PC-3 (cell line): ENCODE measurements at regions not wholly inside any gene's neighbourhood (a gene's known extent, or its start where the extent isn't known, plus 50 kb on each side); places are given as distances from the start of the nearest gene placed in this dataset.

Source experiments
- ATAC-seq: fragments of 200-7000 bp; cut with Tn5 transposase; 2 replicates; pipeline ENCODE4 v1.9.1; 2020; ENCODE audit warnings: mild to moderate bottlenecking, moderate library complexity
- BruUV-seq: library from RNA; stranded (reverse); fragments of 400-500 nt; replicated peaks from 2 replicates; lab custom pipeline; 2021; lab: Mats Ljungman, UMichigan
- CTCF ChIA-PET: fragments of 300-600 bp; sonication (Branson Sonifier 250); formaldehyde crosslinking; loops from one replicate; lab custom pipeline; 2022; ENCODE audit warnings: antibody characterized with exemption; lab: Charles Lee
- POLR2A ChIA-PET: fragments of 300-600 bp; sonication (Branson Sonifier 250); formaldehyde crosslinking; loops from one replicate; lab custom pipeline; 2022; ENCODE audit warnings: antibody characterized with exemption; ENCODE audit not compliant: unreplicated experiment; lab: Charles Lee
- DNase-seq: peaks from one replicate; pipeline ENCODE4 v3.0.0-alpha.2; 2015
- H2AFZ ChIP-seq: fragments of 300-600 bp; sonication (generic); 2 replicates; pipeline ENCODE4 v1.6.0; 2016; ENCODE audit warnings: antibody characterized with exemption, low read length
- H3F3A ChIP-seq: fragments of 300-600 bp; sonication (generic); one replicate; pipeline ENCODE4 v1.6.0; 2017; ENCODE audit warnings: antibody characterized with exemption, low read length, control low read depth, mild to moderate bottlenecking; ENCODE audit not compliant: unreplicated experiment
- H3K27ac ChIP-seq: fragments of 300-600 bp; sonication (generic); 2 replicates; pipeline ENCODE4 v1.5.1; 2016; ENCODE audit warnings: mild to moderate bottlenecking, low read length
- H3K27me3 ChIP-seq: fragments of 300-600 bp; sonication (generic); 2 replicates; pipeline ENCODE4 v1.6.1; 2016; ENCODE audit warnings: low read length, mixed read lengths
- H3K36me3 ChIP-seq: fragments of 300-600 bp; sonication (generic); 2 replicates; pipeline ENCODE4 v1.6.1; 2016; ENCODE audit warnings: low read depth, mixed run types, low read length, mixed read lengths
- H3K4me1 ChIP-seq: fragments of 300-600 bp; sonication (generic); 2 replicates; pipeline ENCODE4 v1.5.1; 2016; ENCODE audit warnings: low read length; ENCODE audit not compliant: insufficient read depth
- H3K4me2 ChIP-seq: fragments of 300-600 bp; sonication (generic); 2 replicates; pipeline ENCODE4 v1.6.0; 2016; ENCODE audit warnings: low read length
- H3K4me3 ChIP-seq: fragments of 300-600 bp; sonication (generic); 2 replicates; pipeline ENCODE4 v1.5.1; 2016; ENCODE audit warnings: mild to moderate bottlenecking, low read length, mixed read lengths
- H3K79me2 ChIP-seq: fragments of 300-600 bp; sonication (generic); 2 replicates; pipeline ENCODE4 v1.6.1; 2017; ENCODE audit warnings: low read length, mixed read lengths
- H3K9ac ChIP-seq: fragments of 300-600 bp; sonication (generic); 2 replicates; pipeline ENCODE4 v1.6.0; 2016; ENCODE audit warnings: mild to moderate bottlenecking, low read length
- H3K9me2 ChIP-seq: fragments of 300-600 bp; sonication (generic); replicated peaks from 2 replicates; pipeline ENCODE4 v1.6.1; 2016; ENCODE audit warnings: mixed run types, low read length, mixed read lengths
- H3K9me3 ChIP-seq: fragments of 300-600 bp; sonication (generic); 2 replicates; pipeline ENCODE4 v1.6.1; 2016; ENCODE audit warnings: low read length, mixed read lengths
- H4K20me1 ChIP-seq: fragments of 300-600 bp; sonication (generic); 2 replicates; pipeline ENCODE4 v1.6.1; 2016; ENCODE audit warnings: low read length, mixed read lengths
- CTCF ChIP-seq: fragments of 300-600 bp; sonication (generic); conservative IDR thresholded peaks from 2 replicates; pipeline ENCODE4 v1.5.1; 2017; ENCODE audit warnings: antibody characterized with exemption, low read depth, mild to moderate bottlenecking, low read length
- EZH2 ChIP-seq: fragments of 300-600 bp; sonication (generic); IDR thresholded peaks from one replicate; pipeline ENCODE4 v1.6.1; 2017; ENCODE audit warnings: antibody characterized with exemption, mild to moderate bottlenecking, low read length; ENCODE audit not compliant: unreplicated experiment
- EZH2phosphoT487 ChIP-seq: fragments of 300-600 bp; sonication (generic); IDR thresholded peaks from 2 replicates; pipeline ENCODE4 v1.6.1; 2018; ENCODE audit warnings: mild to moderate bottlenecking, antibody characterized with exemption, low read length, borderline replicate concordance
- intact Hi-C: fragments of 100-400 bp; cut with micrococcal nuclease; formaldehyde crosslinking; loops from 2 replicates; pipeline ENCODE4 v1.9.0; 2023

GRCh38 chr10:127812041-127812440, 75.1 kb downstream of the FOXI2 start:
- DNase-seq (no peak), ATAC-seq (no peak)
- H3K9me3 ChIP-seq, result no peaks in the 10 kb centered on the region
- no peaks in the 10 kb centered on the region for H3K4me1 ChIP-seq
- H3K27ac ChIP-seq, result no peak overlapping the region
- peaks cover 18% of the 10 kb centered on the region for H3K27me3 ChIP-seq
- H2AFZ ChIP-seq, result no peak overlapping the region
- H3K9ac ChIP-seq, result no peak overlapping the region
- POLR2A ChIA-PET, result no interaction called here
- no peak overlapping the region for H3K4me3 ChIP-seq
- intact Hi-C loops, result no loop called here
- BruUV-seq, result no TSS peak
- no peak overlapping the region for H3K4me2 ChIP-seq
- no peaks in the 10 kb centered on the region for H3K9me2 ChIP-seq
- H4K20me1 ChIP-seq, result no peaks in the 10 kb centered on the region
- no peak for TF ChIP-seq EZH2phosphoT487
- no peak for TF ChIP-seq EZH2
- TF ChIP-seq CTCF, result no peak
- no peaks in the 10 kb centered on the region for H3K36me3 ChIP-seq
- H3K79me2 ChIP-seq, result no peaks in the 10 kb centered on the region
- CTCF ChIA-PET, result interaction anchor here (1.2 kb wide), 1 partner anchor 96 kb away, joined by 3 read pairs; no protein-coding TSS in a partner anchor
- H3F3A ChIP-seq, result no peaks in the 10 kb centered on the region

- Histone ChIP-seq H3K9me3 (no peaks in the 10 kb centered on the region), H3K4me1 (no peaks in the 10 kb centered on the region), H3K9ac (no peak overlapping the region), H3K79me2 (no peaks in the 10 kb centered on the region), H3K9me2 (no peaks in the 10 kb centered on the region), H3K4me3 (no peak overlapping the region), H2AFZ (no peak overlapping the region), H3K27me3 (peaks cover 5% of the 10 kb centered on the region; the same call in 1 of the 2 replicates), H3K36me3 (no peaks in the 10 kb centered on the region), H3K4me2 (no peak overlapping the region), H4K20me1 (no peaks in the 10 kb centered on the region), H3K27ac (no peak overlapping the region), H3F3A (no peaks in the 10 kb centered on the region)
- intact Hi-C loops, result no loop called here
- ChIA-PET POLR2A (no interaction called here), CTCF (interaction anchor here (1.2 kb wide), 1 partner anchor 97 kb away, joined by 3 read pairs; no protein-coding TSS in a partner anchor)
- no TSS peak for BruUV-seq
- no peak for ATAC-seq
- peak; percentile 30 for DNase-seq
- TF ChIP-seq CTCF (peak; percentile 45), EZH2 (no peak)
Measured at GRCh38 chr10:127813290-127813689, 76.3 kb downstream of the FOXI2 start.

- ChIA-PET CTCF (no interaction called here), POLR2A (no interaction called here)
- H3K27ac ChIP-seq, result no peak overlapping the region
- H4K20me1 ChIP-seq, result no peaks in the 10 kb centered on the region
- no peaks in the 10 kb centered on the region for H3K9me3 ChIP-seq
- H2AFZ ChIP-seq, result no peak overlapping the region
- no peak overlapping the region for H3K9ac ChIP-seq
- no peaks in the 10 kb centered on the region for H3K79me2 ChIP-seq
- intact Hi-C loops, result no loop called here
- no peak overlapping the region for H3K4me3 ChIP-seq
- TF ChIP-seq EZH2phosphoT487 (no peak), EZH2 (no peak), CTCF (no peak; the same call in 1 of the 2 replicates)
- DNase-seq (no peak), ATAC-seq (no peak)
- no peaks in the 10 kb centered on the region for H3K36me3 ChIP-seq
- no TSS peak for BruUV-seq
- H3K4me1 ChIP-seq, result no peaks in the 10 kb centered on the region
- no peaks in the 10 kb centered on the region for H3F3A ChIP-seq
- no peak overlapping the region for H3K4me2 ChIP-seq
- H3K9me2 ChIP-seq, result no peaks in the 10 kb centered on the region
- H3K27me3 ChIP-seq, result no peaks in the 10 kb centered on the region
Measured at GRCh38 chr10:127815147-127815546, 77.6 kb downstream of the CLRN3 start.
